HUES48 (cell line): ENCODE measurements at regions not wholly inside any gene's neighbourhood (a gene's known extent, or its start where the extent isn't known, plus 50 kb on each side); places are given as distances from the start of the nearest gene placed in this dataset.
"Not testable (repeated sequence)": the region's sequence is repeated elsewhere in the genome, so short reads cannot be mapped to it uniquely, and the experiment has no call there.

ENCODE experiments used
- H3K27ac ChIP-seq: one replicate; pipeline ENCODE4 v1.7.0; 2013; ENCODE audit warnings: low read depth, low read length, inconsistent platforms
- H3K27me3 ChIP-seq: 2 replicates; pipeline ENCODE4 v1.6.1; 2013; ENCODE audit warnings: mild to moderate bottlenecking, low read length; ENCODE audit not compliant: control insufficient read depth, insufficient read depth
- H3K36me3 ChIP-seq: 2 replicates; pipeline ENCODE4 v1.6.1; 2013; ENCODE audit warnings: low read length; ENCODE audit not compliant: control insufficient read depth, insufficient read depth
- H3K4me1 ChIP-seq: 2 replicates; pipeline ENCODE4 v1.6.1; 2013; ENCODE audit warnings: mild to moderate bottlenecking, low read length; ENCODE audit not compliant: control insufficient read depth, insufficient read depth
- H3K4me3 ChIP-seq: 2 replicates; pipeline ENCODE4 v1.5.1; 2013; ENCODE audit warnings: mild to moderate bottlenecking, low read depth, low read length
- H3K9ac ChIP-seq: 2 replicates; pipeline ENCODE4 v1.6.1; 2013; ENCODE audit warnings: mild to moderate bottlenecking, low read depth, low read length, moderate library complexity
- H3K9me3 ChIP-seq: 2 replicates; pipeline ENCODE4 v1.6.1; 2013; ENCODE audit warnings: low read length; ENCODE audit not compliant: control insufficient read depth, insufficient read depth

DNA sequence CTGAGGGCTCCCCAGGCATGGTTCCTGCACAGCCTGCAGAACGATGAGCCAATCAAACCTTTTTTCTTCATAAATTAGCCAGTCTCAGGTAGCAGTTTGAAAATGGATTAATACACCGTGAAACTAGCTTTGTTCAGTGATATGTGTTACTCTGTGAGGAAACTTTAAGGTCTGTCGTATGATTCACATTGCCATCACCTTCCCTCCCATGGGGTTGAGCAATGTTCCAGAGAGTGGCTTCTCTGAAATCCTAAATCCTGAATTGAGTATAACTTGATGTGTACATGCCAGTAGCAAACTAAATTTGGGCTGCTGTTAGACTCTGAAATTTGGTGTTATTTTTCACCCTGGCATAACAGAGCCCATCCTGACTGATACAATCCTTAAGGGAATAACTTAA, 866.4 kb upstream of the C9orf72 start:
- Histone ChIP-seq H3K9ac (no peak overlapping the region), H3K9me3 (peaks cover 12% of the 10 kb centered on the region; the same call in 1 of the 2 replicates), H3K27ac (no peak overlapping the region), H3K36me3 (no peaks in the 10 kb centered on the region), H3K4me3 (no peak overlapping the region), H3K27me3 (no peaks in the 10 kb centered on the region), H3K4me1 (no peaks in the 10 kb centered on the region)

DNA sequence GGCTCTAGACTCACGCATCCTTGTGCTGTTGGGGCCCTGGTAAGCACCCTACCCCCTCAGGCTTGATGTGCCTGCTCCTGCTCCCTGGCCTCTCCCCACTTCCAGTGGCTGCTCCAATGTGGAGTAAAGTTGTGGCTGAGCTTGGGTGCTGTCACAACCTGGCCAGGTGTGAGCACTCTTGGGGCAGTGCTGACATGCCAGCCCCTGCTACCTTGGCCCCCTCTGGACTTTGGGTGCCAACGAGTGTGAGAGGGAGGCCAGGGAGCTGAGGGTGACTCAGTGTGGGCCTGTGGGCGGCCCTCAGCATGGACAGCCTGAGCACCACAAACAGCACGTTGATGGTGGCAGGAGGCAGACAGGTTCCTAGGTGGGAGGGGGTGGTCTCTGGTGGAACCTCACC, 870.2 kb upstream of the C9orf72 start:
- Histone ChIP-seq H3K4me3 (no peak overlapping the region), H3K36me3 (no peaks in the 10 kb centered on the region), H3K27me3 (no peaks in the 10 kb centered on the region), H3K9ac (no peak overlapping the region), H3K9me3 (peaks cover 12% of the 10 kb centered on the region; the same call in 1 of the 2 replicates), H3K4me1 (no peaks in the 10 kb centered on the region), H3K27ac (no peak overlapping the region)

DNA sequence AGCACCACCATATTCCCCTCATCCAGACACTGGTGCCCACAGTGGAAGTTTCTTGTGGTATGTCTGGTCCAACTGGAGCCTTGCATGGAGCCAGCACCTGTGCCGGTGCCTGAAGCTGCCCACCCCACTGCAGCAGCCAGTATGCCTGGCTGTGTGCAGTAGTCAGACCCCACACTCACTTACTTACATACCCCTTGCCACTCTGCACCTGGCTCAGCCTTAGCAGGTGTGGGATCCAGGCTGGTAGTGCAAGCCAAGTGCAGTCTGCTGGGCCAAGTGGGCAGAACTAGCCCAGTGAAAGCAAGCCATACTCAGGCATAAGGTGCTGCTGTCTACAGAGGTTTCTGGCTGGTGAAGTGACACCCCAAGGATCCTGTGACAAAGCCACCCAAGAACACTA, 871.4 kb upstream of the C9orf72 start:
- Histone ChIP-seq H3K27me3 (no peaks in the 10 kb centered on the region), H3K9me3 (peaks cover 12% of the 10 kb centered on the region; the same call in 1 of the 2 replicates), H3K4me3 (no peak overlapping the region), H3K9ac (no peak overlapping the region), H3K27ac (no peak overlapping the region), H3K4me1 (no peaks in the 10 kb centered on the region), H3K36me3 (no peaks in the 10 kb centered on the region)

DNA sequence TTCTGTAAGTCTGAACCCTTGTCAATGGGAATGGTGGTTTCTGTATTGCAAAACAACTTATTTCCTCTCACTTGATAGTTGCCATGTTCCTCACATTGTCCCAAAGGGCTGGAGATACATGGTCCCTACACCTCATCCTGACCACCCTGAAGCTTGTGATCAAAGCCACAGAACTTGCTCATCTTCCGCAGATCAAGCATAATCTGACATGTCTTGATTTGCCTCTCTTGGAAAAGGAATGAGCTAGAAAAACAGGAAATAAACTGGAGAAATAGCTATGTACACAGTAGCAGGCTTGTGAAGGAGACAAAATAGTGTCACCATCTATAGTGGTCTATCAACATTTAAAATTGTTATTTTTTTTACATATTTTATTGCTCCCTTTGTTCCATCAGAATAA, 871.9 kb upstream of the C9orf72 start:
- H3K9ac ChIP-seq: no peak overlapping the region
- no peaks in the 10 kb centered on the region for H3K4me1 ChIP-seq

DNA sequence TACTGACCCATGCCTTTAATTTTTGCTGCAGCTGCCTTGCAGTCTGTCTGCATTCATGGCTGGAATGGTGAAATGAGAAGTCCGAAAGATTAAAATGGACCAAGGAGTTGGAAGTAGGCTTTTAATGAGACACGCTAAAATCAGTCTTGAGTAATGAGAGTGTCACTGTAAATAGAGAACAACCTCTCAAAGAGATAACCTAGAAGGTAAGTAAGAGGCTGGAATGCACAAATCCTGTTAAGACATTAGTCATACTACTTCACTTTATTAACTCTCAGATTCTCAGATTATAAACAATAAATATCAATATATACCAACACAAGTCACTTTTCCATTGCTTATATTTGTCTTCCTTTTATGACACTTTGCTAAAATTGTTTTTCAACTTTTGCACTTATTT, 880.6 kb upstream of the C9orf72 start:
- Histone ChIP-seq H3K4me3 (no peak overlapping the region), H3K9ac (no peak overlapping the region), H3K36me3 (no peaks in the 10 kb centered on the region), H3K4me1 (no peaks in the 10 kb centered on the region), H3K27ac (no peak overlapping the region), H3K27me3 (no peaks in the 10 kb centered on the region), H3K9me3 (no peaks in the 10 kb centered on the region)

More for the DNA sequence above, 871.9 kb upstream of the C9orf72 start:
- Histone ChIP-seq H3K4me3 (no peak overlapping the region), H3K27me3 (no peaks in the 10 kb centered on the region), H3K9me3 (peaks cover 12% of the 10 kb centered on the region; the same call in 1 of the 2 replicates), H3K27ac (no peak overlapping the region), H3K36me3 (no peaks in the 10 kb centered on the region)

DNA sequence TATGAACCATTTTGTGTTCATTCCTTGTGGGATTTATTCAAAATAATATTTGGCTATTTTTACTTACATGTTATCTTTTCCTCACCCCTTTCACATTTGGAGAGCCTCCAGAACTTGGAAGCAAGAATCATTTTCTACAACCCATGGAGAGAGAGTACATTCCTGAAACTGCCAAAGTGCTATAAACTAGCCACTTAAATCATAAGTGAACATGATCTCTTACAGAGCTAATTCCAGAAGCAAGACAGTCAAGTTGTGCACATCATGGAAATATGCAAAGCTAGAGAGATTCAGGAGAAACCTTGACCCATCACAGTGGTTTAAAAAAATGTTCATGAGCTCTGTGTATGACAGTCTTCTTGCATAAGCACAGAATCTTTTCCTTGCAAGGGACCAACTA, 883.6 kb upstream of the C9orf72 start:
- Histone ChIP-seq H3K36me3 (no peaks in the 10 kb centered on the region), H3K27me3 (no peaks in the 10 kb centered on the region), H3K4me3 (no peak overlapping the region), H3K9me3 (no peaks in the 10 kb centered on the region), H3K9ac (no peak overlapping the region), H3K27ac (no peak overlapping the region), H3K4me1 (no peaks in the 10 kb centered on the region)

DNA sequence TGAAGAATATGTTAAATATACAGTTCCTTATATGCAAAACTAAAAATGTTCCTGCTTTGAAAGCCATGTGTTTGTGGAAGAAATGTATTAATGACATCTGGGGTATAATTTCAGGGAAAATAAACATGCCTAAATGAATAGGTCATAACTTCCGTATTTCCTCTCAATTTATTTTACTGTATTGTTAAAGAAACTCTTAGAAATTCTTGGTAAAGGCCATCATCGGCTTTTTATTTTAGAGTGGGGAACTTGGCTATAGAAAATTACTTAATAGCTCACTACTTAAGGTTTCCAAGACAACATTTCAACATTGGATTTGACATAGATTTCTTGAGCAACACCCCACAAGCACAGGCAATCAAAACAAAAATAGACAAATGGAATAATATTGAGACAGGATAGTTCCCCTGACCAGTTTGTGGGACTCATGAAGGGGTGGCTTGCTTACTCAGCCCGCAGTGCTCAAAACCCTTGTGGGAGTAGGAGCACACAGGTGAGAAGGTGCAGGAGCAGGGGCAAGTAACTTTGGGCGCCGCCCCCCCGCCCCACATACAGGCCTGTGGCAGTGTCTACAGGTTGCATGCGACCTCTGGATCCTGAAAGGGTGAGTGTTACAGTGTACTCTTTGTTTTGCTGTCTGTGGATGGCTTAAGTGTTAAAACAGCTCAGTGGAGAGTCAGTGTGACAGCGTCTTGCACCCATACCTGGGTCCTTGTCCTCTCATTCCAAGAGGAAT, 891.4 kb upstream of the C9orf72 start:
- no peak overlapping the region for H3K4me3 ChIP-seq
- H3K36me3 ChIP-seq: no peaks in the 10 kb centered on the region
- no peaks in the 10 kb centered on the region for H3K27me3 ChIP-seq
- no peaks in the 10 kb centered on the region for H3K4me1 ChIP-seq
- H3K9me3 ChIP-seq: no peaks in the 10 kb centered on the region
- H3K9ac ChIP-seq: no peak overlapping the region
- no peak overlapping the region for H3K27ac ChIP-seq

DNA sequence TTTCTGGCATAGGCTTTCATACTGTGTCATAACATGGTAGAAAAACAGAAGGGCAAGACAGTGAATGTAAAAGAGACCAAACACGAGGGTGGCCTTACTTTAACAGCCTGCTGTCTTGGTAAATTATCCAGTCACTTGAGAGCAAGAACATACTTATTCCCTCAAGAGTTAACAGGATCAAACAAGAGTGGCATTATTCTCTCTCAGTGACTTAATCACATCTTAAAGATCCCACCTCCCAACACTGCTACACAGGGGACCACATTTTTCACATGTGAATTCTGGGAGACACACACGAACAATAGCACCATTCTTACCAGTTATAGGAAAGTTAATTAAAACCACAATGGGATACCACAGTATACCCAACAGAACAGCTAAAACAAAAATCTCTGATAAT, 898.0 kb upstream of the C9orf72 start:
- Histone ChIP-seq H3K9ac (no peak overlapping the region), H3K4me3 (no peak overlapping the region), H3K4me1 (no peaks in the 10 kb centered on the region), H3K9me3 (no peaks in the 10 kb centered on the region), H3K27ac (no peak overlapping the region), H3K27me3 (no peaks in the 10 kb centered on the region), H3K36me3 (no peaks in the 10 kb centered on the region)

DNA sequence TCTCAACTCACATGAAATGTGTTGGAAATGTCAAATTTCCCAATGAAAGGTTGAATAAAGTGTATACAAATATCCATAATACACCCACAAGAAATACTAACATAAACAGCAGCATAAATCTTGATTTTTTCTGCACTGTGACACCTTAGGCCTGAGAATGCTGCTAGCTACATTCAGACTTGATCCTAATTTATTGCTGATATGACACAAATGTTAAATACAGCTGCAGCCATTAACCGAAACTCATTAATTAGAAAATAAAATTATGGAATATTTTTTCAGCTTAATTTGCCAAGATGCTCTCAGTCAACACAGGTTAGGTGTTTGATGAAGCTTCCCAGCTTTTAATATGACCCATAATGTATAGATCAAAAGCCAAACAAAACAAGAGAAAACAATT, 914.3 kb upstream of the C9orf72 start:
- Histone ChIP-seq H3K9me3 (no peaks in the 10 kb centered on the region), H3K4me3 (no peak overlapping the region), H3K27ac (no peak overlapping the region), H3K4me1 (no peaks in the 10 kb centered on the region), H3K9ac (no peak overlapping the region), H3K27me3 (no peaks in the 10 kb centered on the region), H3K36me3 (no peaks in the 10 kb centered on the region)

DNA sequence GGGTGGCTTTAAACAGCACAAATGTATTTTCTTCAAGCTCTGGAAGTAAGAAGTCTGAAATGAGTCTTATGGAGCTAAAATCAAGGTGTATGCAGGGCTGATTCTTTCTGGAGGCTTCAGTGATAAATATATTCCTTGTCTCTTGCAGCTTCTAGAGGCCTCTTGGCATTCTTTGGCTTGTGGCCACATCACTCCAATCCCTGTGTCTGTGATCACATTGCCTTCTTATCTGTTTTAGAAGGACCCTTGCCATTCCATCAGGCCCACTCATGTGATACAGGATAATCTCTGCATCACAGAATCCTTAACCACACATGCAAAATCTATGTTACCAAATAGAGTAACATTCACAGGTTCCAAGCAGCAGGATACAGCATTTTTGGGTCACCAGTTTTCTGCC, 917.8 kb upstream of the C9orf72 start:
- Histone ChIP-seq H3K4me1 (no peaks in the 10 kb centered on the region), H3K9ac (no peak overlapping the region), H3K36me3 (no peaks in the 10 kb centered on the region), H3K27ac (no peak overlapping the region), H3K9me3 (no peaks in the 10 kb centered on the region), H3K4me3 (no peak overlapping the region), H3K27me3 (no peaks in the 10 kb centered on the region)

DNA sequence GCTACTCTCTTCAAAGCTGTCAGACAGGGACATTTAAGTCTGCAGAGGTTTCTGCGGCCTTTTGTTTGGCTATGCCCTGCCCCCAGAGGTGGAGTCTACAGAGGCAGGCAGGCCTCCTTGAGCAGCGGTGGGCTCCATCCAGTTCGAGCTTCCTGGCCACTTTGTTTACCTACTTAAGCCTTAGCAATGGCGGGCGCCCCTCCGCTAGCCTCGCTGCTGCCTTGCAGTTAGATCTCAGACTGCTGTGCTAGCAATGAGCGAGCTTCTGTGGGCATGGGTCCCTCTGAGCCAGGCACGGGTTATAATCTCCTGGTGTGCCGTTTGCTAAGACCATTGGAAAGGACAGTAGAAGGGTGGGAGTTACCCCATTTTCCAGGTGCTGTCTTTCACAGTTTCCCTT, 924.9 kb upstream of the C9orf72 start:
- not testable (repeated sequence) for H3K36me3 ChIP-seq, H3K27ac ChIP-seq, H3K27me3 ChIP-seq, H3K4me3 ChIP-seq, H3K9me3 ChIP-seq, H3K4me1 ChIP-seq, H3K9ac ChIP-seq
